MM.1S (cell line): ENCODE measurements at regions not wholly inside any gene's neighbourhood (a gene's known extent, or its start where the extent isn't known, plus 50 kb on each side); places are given as distances from the start of the nearest gene placed in this dataset.

Experiments used
- EZH2 ChIP-seq: fragments of 300-600 bp; sonication (generic); optimal IDR thresholded peaks from 2 replicates; pipeline ENCODE3; 2017; ENCODE audit warnings: low read depth, mild to moderate bottlenecking, antibody characterized with exemption, low read length, mixed read lengths
- TF ChIP-seq, protein P1 (sequence below): fragments of 300-600 bp; sonication (generic); IDR thresholded peaks from 2 replicates; pipeline ENCODE4 v1.5.1; 2016; ENCODE audit warnings: antibody characterized with exemption, low read length, mixed read lengths

DNA sequence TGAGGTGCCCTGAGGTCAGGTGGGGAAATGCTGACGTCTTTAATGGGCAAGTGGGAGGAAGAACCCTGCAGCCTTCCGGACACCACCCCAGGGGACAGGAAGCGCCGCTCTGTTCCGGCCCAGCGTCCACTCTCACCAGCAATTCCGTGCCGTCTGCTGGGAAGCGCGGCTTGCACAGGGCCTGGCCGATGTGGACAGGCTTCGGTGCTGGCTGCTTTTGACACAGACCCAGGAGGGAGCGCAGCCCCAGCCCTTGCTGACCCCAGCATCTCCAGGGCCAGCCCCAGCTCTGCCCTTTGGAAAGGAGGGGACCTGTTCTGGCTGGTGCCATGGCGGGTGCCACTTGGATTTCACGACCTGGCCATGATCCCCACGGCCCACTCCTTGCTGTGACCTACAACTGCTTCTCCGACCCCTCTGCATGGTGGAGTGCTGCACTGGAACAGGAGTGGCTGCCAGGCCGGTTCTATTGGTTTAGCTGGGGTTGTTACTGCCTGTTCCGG lies 123.2 kb downstream of the DLL1 start:
- TF ChIP-seq, protein P1, sequence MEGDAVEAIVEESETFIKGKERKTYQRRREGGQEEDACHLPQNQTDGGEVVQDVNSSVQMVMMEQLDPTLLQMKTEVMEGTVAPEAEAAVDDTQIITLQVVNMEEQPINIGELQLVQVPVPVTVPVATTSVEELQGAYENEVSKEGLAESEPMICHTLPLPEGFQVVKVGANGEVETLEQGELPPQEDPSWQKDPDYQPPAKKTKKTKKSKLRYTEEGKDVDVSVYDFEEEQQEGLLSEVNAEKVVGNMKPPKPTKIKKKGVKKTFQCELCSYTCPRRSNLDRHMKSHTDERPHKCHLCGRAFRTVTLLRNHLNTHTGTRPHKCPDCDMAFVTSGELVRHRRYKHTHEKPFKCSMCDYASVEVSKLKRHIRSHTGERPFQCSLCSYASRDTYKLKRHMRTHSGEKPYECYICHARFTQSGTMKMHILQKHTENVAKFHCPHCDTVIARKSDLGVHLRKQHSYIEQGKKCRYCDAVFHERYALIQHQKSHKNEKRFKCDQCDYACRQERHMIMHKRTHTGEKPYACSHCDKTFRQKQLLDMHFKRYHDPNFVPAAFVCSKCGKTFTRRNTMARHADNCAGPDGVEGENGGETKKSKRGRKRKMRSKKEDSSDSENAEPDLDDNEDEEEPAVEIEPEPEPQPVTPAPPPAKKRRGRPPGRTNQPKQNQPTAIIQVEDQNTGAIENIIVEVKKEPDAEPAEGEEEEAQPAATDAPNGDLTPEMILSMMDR = no peak
- TF ChIP-seq EZH2 = no peak
